Nephron (organoid): ENCODE measurements at regions not wholly inside any gene's neighbourhood (a gene's known extent, or its start where the extent isn't known, plus 50 kb on each side); places are given as distances from the start of the nearest gene placed in this dataset.

ENCODE experiments used
- H3K27ac Mint-ChIP-seq, 3 experiments: 2 replicates each; pipeline ENCODE4 v1.8.0; 2020; ENCODE audit warnings: mixed read lengths in 3 of 3, mild to moderate bottlenecking in 2 of 3, moderate library complexity in 1 of 3
- H3K27me3 Mint-ChIP-seq: 2 replicates; pipeline ENCODE4 v1.8.0; 2021; ENCODE audit warnings: low read depth, mild to moderate bottlenecking, moderate library complexity, mixed read lengths
- H3K36me3 Mint-ChIP-seq: 2 replicates; pipeline ENCODE4 v1.8.0; 2020; ENCODE audit warnings: low read depth, mixed read lengths
- H3K4me1 Mint-ChIP-seq: 2 replicates; pipeline ENCODE4 v1.8.0; 2020; ENCODE audit warnings: mixed read lengths
- H3K4me3 Mint-ChIP-seq, 3 experiments: 2 replicates each; pipeline ENCODE4 v1.8.0; 2020; ENCODE audit warnings: mild to moderate bottlenecking in 3 of 3, mixed read lengths in 3 of 3, moderate library complexity in 2 of 3
- H3K9me3 Mint-ChIP-seq: 2 replicates; pipeline ENCODE4 v1.8.0; 2020; ENCODE audit warnings: mixed read lengths
- TF ChIP-seq, protein P1 (sequence below), 3 experiments: fragments of 200-600 bp; sonication (generic); IDR thresholded peaks; one replicate each; pipeline ENCODE4 v1.5.0; 2021; ENCODE audit warnings: antibody characterized with exemption in 3 of 3; ENCODE audit not compliant: unreplicated experiment in 3 of 3

DNA sequence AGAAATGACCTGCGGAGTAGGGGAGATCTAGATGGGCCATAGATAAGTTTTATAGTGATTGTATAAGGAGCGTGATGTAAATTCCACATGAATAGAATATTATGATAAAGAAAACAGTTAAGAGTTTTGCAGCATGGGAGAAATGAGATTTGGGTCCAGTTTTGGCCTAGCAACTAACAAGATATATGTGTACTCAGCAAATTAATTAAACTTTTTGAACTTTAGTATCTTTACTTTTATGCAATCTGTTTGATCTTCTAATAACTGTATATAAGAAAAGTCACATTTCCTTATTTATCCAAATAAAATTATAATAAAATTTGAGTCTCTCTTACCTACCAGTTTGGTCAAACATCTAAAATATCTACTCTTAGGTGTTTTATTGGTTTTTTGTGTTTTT, 1011.8 kb upstream of the NCAM2 start:
- Mint-ChIP-seq H3K4me3 (no peak overlapping the region), H3K27me3 (no peaks in the 10 kb centered on the region), H3K9me3 (peaks cover under 1% of the 10 kb centered on the region), H3K36me3 (no peaks in the 10 kb centered on the region), H3K27ac (no peak overlapping the region), H3K4me1 (no peaks in the 10 kb centered on the region)
- TF ChIP-seq, protein P1, sequence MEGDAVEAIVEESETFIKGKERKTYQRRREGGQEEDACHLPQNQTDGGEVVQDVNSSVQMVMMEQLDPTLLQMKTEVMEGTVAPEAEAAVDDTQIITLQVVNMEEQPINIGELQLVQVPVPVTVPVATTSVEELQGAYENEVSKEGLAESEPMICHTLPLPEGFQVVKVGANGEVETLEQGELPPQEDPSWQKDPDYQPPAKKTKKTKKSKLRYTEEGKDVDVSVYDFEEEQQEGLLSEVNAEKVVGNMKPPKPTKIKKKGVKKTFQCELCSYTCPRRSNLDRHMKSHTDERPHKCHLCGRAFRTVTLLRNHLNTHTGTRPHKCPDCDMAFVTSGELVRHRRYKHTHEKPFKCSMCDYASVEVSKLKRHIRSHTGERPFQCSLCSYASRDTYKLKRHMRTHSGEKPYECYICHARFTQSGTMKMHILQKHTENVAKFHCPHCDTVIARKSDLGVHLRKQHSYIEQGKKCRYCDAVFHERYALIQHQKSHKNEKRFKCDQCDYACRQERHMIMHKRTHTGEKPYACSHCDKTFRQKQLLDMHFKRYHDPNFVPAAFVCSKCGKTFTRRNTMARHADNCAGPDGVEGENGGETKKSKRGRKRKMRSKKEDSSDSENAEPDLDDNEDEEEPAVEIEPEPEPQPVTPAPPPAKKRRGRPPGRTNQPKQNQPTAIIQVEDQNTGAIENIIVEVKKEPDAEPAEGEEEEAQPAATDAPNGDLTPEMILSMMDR (IDR thresholded peaks at IDR 0.05; ENCODE audit: unreplicated experiment in 3 of 3): no peak

DNA sequence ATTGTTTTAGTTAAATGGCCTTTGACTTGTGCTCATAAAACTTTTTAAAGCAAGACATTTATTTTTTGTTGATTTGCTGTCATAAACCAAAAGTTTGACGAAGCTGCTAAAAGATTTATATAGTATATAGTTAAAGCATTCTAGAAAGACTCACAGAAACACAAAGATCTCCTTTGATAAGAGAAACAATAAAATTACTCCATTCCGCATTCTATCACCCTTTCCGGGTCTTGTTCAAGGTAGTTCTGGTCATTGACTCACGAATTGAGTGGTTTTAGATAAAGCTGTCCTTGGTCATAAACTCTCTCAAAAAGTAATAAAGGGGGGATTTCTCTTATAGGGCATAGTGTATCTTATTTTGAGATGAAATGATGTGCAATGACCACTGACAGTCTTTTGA, 1010.5 kb upstream of the NCAM2 start:
- TF ChIP-seq, protein P1 (IDR thresholded peaks at IDR 0.05; ENCODE audit: unreplicated experiment in 3 of 3): no peak
- Mint-ChIP-seq H3K27me3 (no peaks in the 10 kb centered on the region), H3K36me3 (no peaks in the 10 kb centered on the region), H3K4me1 (no peaks in the 10 kb centered on the region), H3K4me3 (no peak overlapping the region), H3K27ac (no peak overlapping the region), H3K9me3 (peaks cover 4% of the 10 kb centered on the region)

DNA sequence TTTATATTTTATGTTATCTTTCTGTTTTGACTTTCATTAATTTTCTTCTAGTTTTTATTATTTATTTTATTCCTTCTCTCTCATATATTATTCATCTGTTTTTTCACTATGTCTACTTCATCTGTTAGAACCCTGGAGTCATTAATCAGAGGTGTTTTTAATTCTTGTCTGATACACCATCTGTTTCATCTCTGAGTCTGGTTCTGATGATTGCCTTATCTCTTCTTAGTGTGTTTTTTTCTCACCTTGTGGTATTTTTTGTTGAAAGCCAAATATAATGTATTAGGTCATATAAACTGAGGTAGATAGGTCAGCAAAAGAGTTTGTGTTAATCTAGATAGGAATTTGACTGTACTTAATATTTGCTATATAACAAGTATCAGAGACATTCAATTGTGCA, 1005.7 kb upstream of the NCAM2 start:
- TF ChIP-seq, protein P1 (IDR thresholded peaks at IDR 0.05; ENCODE audit: unreplicated experiment in 3 of 3): no peak
- H3K4me1 Mint-ChIP-seq: no peaks in the 10 kb centered on the region
- peaks cover 4% of the 10 kb centered on the region for H3K9me3 Mint-ChIP-seq
- H3K27me3 Mint-ChIP-seq: no peaks in the 10 kb centered on the region
- no peak overlapping the region for H3K27ac Mint-ChIP-seq
- H3K4me3 Mint-ChIP-seq: no peak overlapping the region
- H3K36me3 Mint-ChIP-seq: no peaks in the 10 kb centered on the region

DNA sequence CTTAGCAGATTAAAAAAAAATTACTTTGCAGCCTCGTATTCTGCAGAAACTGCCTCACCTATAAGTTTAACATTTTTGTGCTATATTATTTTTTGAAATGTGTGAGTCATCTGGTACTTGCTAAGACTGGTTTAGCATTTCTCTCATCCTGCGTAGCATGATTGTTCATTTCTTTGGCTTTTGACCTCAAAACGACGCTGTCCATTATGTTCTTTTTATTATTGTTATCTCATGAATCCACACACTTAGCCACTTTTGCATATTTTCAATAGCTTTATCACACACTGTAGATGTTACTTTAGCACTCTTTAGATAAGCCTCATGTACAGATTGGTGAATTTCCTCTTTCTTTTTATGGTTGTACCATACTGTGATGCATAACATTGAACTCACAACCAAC, 1004.9 kb upstream of the NCAM2 start:
- TF ChIP-seq, protein P1 (IDR thresholded peaks at IDR 0.05; ENCODE audit: unreplicated experiment in 3 of 3): no peak
- Mint-ChIP-seq H3K36me3 (no peaks in the 10 kb centered on the region), H3K27ac (no peak overlapping the region), H3K4me3 (no peak overlapping the region), H3K4me1 (no peaks in the 10 kb centered on the region), H3K9me3 (peaks cover 4% of the 10 kb centered on the region), H3K27me3 (no peaks in the 10 kb centered on the region)

DNA sequence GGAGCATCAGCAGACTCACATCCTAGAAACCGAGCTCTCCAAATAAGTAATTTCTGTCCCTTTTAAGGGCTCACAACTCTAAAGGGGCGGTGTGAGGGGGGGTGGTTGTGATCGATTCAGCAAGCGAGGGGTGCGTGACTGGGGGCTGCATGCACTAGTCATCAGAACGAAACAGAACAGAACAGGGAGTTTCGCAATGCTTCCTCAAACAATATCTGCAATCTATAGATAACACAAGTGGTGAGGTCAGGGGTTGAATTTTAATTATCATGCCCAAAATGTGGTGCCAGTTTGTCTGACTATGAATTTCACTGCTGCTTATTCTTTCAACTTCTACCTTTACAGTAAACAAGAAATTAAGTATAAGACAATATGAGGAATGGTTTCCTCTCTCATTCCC, 1003.0 kb upstream of the NCAM2 start:
- H3K4me3 Mint-ChIP-seq: no peak overlapping the region
- H3K27me3 Mint-ChIP-seq: no peaks in the 10 kb centered on the region
- H3K27ac Mint-ChIP-seq: no peak overlapping the region
- no peaks in the 10 kb centered on the region for H3K4me1 Mint-ChIP-seq
- TF ChIP-seq, protein P1 (IDR thresholded peaks at IDR 0.05; ENCODE audit: unreplicated experiment in 3 of 3): no peak
- H3K9me3 Mint-ChIP-seq: peaks cover 10% of the 10 kb centered on the region
- no peaks in the 10 kb centered on the region for H3K36me3 Mint-ChIP-seq

DNA sequence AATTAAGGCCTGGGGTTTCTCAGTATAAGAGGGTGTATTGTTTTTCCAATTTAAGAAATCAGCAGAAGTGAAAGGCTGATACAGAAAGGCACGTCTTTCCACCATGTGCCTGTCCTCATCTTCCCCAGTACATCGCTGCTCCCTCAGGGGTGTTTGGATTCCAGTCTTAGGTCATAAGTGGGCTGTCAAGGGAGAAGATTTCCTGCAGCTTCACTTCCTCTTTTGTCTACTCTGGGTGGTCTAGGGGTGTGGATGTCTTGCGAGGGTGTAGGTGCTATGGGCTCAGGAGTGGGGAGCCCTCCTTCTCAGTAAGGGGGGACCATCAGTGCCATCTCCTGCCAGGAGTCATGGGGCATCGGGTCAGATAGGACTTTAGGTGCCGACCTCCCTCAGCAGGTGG, 999.8 kb upstream of the NCAM2 start:
- Mint-ChIP-seq H3K36me3 (no peaks in the 10 kb centered on the region), H3K9me3 (peaks cover 6% of the 10 kb centered on the region), H3K4me3 (no peak overlapping the region), H3K27me3 (no peaks in the 10 kb centered on the region), H3K27ac (no peak overlapping the region), H3K4me1 (no peaks in the 10 kb centered on the region)
- TF ChIP-seq, protein P1 (IDR thresholded peaks at IDR 0.05; ENCODE audit: unreplicated experiment in 3 of 3): no peak
